DMS53 treated with DMSO at 0.1 percent for 48 hours (cell line): ENCODE measurements at regions not wholly inside any gene's neighbourhood (a gene's known extent, or its start where the extent isn't known, plus 50 kb on each side); places are given as distances from the start of the nearest gene placed in this dataset.

Source experiments
- DNase-seq: peaks from one replicate; lab custom pipeline; 2025; ENCODE audit not compliant: unreplicated experiment; lab: John Stamatoyannopoulos, UW

DNA sequence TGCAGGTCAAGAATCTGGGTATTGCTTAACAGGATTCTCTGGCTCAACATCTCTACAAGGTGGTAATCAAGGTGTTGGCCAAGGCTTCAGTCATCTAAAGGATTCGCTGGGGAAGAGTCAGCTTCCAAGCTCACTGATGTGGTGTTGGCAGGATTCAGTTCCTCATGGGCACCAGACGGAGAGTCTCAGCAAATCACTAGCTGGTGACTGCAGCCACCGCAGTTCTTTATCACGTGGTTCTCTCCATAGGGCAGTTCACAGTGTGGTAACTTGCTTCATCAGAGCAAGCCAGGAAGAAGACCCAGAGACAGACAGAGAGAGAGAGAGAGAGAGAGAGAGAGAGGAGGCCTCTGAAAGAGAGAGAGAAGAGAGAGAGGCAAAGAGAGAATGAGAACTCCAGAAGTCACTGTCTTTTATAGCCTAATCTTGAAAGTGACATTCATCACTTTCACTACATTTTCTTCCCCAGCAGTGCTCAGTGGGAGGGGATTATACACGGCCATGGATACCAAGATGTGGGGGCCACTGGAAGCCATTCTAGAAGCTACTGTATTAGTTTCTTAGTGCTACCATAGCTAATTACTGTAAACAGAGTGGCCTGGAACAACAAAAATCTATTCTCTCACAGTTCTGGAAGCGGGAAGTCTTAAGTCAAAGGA, 109.2 kb upstream of the SMIM23 start:
- no peak for DNase-seq

- no peak for DNase-seq
These were observed 107.0 kb upstream of the SMIM23 start for GRCh38 chr5:171678646-171679045.

- no peak for DNase-seq
These were observed 105.1 kb upstream of the SMIM23 start for GRCh38 chr5:171680485-171680884.

GRCh38 chr5:171681061-171681460, 104.6 kb upstream of the SMIM23 start:
- DNase-seq = no peak

DNA sequence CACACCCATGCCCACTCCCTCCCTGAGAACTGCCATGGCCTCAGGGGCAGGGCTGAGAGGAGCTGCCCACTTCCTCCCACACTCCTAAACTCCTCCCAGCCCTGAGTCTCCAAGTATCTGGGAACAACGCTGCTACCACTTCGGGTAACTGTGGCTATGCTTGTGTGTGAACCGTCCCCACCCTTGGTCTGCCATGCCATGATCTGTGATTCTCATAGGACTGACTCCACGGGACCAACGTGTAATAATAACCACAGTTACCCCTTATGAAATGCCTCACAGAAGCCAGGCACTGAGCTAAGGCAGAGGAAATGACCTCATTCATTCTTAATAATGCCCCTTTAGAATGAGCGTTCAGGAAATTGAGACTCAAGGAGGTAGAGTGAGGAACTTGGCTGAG, 103.9 kb upstream of the SMIM23 start:
- no peak for DNase-seq

DNA sequence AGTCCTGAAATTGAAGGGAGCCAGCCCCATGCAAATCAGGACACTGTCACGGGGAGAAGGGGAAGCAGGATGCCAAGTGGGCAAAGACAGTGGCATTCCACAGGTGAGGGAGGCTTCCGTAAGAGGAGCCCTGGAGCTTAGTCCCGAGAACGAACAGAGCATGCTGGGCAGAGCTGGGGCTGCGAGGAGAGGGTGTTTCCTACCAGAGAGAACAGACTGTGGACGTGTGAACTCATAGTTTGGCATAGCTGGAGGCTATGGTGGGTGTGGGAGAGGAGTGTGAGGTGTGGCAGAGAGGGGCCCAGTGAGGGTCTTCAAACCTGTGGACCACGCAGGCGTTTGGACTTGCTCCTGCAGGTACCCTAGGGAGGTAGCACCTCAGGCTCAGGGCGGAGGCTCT, 102.8 kb upstream of the SMIM23 start:
- DNase-seq = no peak

DNA sequence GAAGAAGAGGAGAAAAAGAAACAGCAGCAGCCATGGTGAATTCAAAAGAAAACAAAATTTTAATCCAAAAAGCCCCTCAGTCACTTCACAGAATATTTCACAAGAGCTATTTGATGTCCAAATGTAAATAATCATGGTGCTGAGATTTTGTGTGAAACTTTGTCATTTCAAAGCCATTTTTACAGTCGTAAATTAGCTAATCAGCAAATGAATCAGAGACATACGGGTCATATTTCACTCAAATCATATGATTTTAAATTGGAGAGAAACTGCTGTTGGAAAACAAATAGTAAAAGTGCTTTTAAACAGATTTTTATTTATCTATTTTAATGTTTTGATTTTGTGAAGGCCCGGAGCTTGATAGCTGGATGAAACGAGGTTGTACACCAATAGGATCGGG, 101.4 kb upstream of the SMIM23 start:
- DNase-seq = no peak

DNA sequence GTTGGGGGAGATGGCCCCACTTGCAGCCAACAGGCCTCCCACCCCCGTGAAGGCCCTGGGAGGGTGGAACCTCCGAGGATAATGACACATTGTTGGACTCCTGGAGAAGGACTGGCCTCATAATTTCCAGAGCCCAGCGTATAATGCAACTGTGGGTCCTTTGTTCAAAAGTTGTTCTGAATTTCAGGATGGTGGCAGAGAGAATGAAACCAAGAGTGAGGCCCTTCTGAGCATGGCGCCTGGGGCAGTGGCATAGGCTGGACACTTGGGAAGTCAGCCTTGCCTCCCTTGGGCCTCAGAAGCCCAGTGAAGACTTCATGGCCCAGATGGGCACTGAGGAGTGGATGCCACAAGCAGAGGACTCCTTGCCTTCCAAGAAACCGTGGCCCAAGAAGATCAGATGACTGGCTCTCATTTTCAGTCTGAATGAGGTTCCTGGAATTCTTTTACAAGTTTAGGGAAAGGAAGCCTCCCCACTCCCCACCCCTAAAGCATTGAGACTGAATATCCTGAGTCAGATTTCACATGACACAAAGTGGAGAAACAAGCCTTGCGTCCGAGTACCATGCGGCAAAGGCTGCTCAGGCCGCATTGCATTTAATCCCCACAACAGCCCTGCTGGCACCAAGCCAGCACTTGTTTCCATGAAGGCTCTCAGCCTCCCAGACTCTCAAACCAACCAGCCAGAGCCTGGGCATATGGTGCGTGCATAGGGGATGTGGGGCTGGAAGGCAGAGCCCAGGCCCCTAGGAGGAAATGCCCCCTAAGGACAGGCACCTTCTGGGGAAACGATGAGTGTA, 96.7 kb upstream of the SMIM23 start:
- DNase-seq = no peak

DNA sequence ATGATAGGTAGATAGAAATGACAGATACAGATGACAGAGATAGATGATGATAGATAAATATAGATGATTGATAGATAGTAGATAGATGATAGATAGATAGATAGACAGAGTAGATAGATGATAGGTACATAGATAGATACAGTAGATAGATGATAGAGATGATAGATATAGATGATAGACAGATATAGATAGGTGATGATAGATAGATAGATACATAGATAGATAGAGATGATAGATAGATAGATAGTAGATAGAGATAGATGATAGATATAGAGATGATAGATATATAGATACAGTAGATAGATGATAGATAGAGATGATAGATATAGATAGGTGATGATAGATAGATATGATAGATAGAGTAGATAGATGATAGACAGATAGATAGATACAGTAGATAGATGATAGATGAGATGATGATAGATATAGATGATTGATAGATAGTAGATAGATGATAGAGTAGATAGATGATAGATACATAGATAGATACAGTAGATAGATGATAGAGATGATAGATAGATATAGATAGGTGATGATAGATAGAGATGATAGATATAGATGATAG, 95.7 kb upstream of the SMIM23 start:
- no peak for DNase-seq

GRCh38 chr5:171692107-171692506, 93.5 kb upstream of the SMIM23 start:
- peak; percentile 42 for DNase-seq

- DNase-seq = no peak
These were observed 92.7 kb upstream of the SMIM23 start for GRCh38 chr5:171692936-171693335.

GRCh38 chr5:171693412-171693811, 92.2 kb upstream of the SMIM23 start:
- DNase-seq = no peak

DNA sequence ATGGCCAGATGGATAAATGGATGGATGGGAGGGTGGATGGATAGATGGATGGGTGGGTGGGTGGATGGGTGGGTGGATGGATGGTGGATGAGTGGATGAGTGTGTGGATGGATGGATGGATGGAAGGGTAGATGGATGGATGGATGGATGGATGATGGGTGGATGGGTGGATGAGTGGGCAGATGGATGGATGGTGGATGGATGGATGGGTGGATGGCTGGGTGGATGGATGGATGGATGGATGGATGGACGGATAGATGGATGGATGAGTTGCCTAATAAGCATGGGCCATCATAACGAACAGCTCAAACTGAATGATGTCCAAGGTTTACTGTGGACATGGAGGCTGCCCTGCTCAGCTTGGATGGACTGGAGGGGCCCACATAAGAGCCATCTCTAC, 89.8 kb upstream of the SMIM23 start:
- DNase-seq = no peak

DNA sequence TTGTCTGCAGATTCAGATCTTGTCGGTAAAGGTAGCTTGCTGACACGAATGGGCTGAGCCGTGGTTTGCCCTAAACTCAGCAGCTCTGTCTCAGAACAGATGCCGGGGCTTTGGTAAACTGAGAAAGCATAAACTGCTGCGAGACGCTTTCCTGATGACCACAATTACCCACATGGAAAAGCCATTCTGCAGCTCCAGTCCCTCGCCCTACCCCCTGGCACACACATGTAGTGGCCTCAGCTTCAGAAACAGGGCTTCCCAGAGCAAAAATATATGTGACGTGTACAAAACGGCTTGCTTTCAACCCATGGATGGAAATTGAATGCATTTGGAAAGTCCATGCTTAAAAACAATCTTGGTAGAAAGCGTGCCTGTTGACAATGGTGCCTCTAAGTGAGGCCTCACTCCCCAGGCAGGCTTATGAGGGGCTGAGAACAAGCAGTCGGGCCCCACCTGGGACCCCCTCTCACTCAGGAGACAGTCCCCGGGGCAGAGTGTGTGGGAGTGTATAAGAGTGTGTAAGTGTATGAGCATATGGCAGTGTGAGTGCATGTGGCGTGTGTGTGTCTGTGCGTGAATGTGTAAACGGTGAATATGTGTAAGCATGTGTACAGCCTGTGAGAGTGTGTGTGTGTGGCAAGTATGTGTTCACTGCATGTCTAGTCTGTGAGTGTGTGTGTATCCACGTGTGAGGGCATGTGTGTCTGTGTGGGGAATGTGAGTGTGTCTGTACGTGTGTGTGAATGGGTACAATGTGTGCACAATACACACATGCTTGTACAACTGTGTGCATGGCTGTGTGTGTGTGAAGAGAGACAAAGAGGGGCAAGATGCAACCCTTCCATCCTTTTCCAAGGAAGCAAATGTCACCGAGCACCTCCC, 88.2 kb upstream of the SMIM23 start:
- no peak for DNase-seq

- DNase-seq = no peak
These were observed 85.2 kb upstream of the SMIM23 start for GRCh38 chr5:171700318-171700912.

DNA sequence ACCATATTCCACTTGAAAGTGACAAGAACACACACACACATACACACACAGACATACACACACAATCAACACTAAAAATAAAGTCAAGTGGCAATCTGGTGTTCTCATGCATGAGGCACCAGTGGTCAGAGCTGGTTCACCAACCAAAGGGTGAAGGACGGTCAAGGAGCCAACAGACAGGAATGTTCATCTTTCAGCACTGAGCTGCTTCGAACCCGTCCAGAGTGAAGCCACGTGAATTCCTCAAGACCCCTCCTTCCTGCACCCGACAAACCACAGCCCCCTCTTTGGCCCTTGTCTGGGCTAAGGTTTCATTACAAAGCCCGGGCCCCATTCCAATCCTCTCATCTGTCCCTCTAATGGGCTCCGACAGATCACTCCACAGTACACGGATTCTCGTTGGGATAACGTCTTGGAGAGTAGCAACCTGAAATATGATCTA, 84.5 kb upstream of the SMIM23 start:
- no peak for DNase-seq

DNA sequence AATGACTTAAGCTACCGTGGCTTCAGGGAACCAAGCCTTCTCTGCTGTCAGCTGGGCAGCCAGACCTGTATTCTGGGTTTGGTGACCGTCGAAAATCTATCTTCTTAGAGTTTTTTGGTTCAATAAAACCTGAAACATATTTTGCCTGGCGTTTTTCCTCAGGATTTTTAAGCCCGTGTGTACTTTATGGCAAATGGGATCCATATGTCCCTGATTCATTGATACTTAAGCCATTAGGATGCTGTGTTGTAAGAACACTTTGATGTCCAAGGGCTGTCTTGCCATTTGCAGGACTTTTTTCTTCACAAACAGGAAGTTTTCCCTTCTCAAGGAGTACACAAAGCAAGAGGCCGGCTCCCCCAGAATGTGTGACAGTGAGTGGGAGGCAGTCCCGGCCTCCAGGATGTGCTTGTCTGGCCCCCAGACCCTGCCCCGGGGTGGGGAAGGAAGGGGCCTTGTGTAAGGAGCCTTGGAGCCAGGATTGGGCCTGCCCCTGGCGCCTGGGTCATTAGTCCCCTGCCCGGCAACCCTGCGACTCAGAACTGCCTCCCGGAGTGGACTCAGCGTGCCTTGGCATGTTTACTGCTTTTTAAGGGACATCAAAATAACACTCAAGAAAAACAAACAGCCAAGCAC, 83.4 kb upstream of the SMIM23 start:
- DNase-seq = no peak

- no peak for DNase-seq
These were observed 82.5 kb upstream of the SMIM23 start for GRCh38 chr5:171703146-171703545.

DNA sequence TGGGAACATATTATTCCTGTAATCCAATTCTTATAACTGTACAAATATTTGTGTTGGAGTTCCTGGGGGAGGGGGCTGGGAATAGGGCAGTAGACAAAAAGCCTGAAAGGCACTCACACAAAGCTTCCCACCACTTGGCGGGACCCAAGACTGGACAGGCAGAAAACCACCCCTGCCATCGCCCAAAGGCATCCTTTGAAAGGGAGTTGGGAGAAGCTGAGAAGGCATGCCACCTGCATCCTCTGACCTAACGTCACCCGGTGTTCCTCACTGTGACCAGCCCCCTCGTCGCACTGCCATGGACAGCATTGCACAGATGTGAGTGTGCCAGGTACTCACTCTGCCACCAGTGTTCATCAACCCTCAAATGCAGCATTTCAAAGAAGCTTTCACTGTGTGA, 80.6 kb upstream of the SMIM23 start:
- DNase-seq = no peak

DNA sequence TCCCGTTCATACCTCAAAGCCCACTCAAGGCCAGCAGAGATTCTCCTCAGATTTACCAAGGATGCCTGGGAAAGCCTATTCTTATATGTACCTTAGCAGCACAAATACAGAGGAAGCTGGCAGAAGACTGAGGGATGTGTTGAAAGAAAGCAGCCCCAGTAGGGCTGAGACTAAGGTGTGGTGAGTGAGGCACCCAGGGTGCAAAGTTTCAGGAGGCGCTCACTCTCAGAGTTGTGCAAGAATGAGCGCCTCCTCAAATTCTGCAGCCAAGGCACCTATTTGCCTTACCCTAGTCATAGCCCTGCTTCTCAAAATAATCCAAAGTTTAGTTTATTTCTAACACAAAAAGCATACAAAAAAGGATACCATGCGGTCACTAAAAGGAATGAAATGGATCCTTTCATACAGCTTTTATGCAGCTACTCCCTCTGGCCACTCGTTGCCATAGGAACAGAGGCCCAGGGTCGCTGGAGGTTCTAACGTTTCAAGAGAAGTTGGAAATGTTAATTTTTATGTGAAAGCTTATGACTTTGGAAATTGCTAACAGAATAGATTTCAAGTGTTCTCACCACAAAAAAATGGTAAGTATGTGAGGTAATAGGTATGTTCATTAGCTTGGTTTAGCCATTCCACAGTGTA, 79.7 kb upstream of the SMIM23 start:
- no peak for DNase-seq
